SK-N-SH (cell line): ENCODE measurements at regions not wholly inside any gene's neighbourhood (a gene's known extent, or its start where the extent isn't known, plus 50 kb on each side); places are given as distances from the start of the nearest gene placed in this dataset.

Experiments
- CTCF ChIA-PET: fragments of 300-600, 350-600 bp; formaldehyde crosslinking; extraction: SDS; loops from one replicate; lab custom pipeline; 2021; lab: Yijun Ruan, JAX
- POLR2A ChIA-PET: fragments of 350-600 bp; sonication (Branson Sonifier 250); formaldehyde crosslinking; extraction: SDS; loops from one replicate; lab custom pipeline; 2020; ENCODE audit warnings: antibody characterized with exemption, inconsistent platforms; lab: Yijun Ruan, JAX
- DNase-seq: peaks from one replicate; pipeline ENCODE4 v3.0.0; 2012
- H2AFZ ChIP-seq: fragments of 200-600 bp; sonication (generic); 2 replicates; pipeline ENCODE4 v1.8.1; 2016; ENCODE audit warnings: antibody characterized with exemption, mild to moderate bottlenecking, low read depth
- H3F3A ChIP-seq: fragments of 200-600 bp; sonication (generic); replicated peaks from 2 replicates; pipeline ENCODE3; 2016; ENCODE audit warnings: antibody characterized with exemption, mild to moderate bottlenecking; ENCODE audit not compliant: insufficient read depth
- H3K27ac ChIP-seq, 2 experiments: fragments of 200-500 bp in 1 of 2; fragments of 200-600 bp in 1 of 2; sonication (Bioruptor generic) in 1 of 2; sonication (generic), shearing (Covaris generic) in 1 of 2; 2 replicates each; pipeline versions ENCODE4 v1.5.1 to v1.6.1; 2014 to 2016; ENCODE audit warnings: low read depth in 2 of 2, inconsistent platforms in 1 of 2, low read length in 1 of 2, mild to moderate bottlenecking in 1 of 2, mixed read lengths in 1 of 2
- H3K27me3 ChIP-seq: fragments of 200-600 bp; sonication (generic), shearing (Covaris generic); 2 replicates; pipeline ENCODE4 v1.6.1; 2016; ENCODE audit warnings: mixed run types; ENCODE audit not compliant: insufficient read depth
- H3K36me3 ChIP-seq, 2 experiments: fragments of 200-500 bp in 1 of 2; fragments of 200-600 bp in 1 of 2; sonication (Bioruptor generic) in 1 of 2; sonication (generic) in 1 of 2; replicated peaks in 1 of 2; 2 replicates each; pipeline versions ENCODE3 to v1.5.1; 2014 to 2016; ENCODE audit warnings: low read length in 1 of 2, mild to moderate bottlenecking in 1 of 2; ENCODE audit not compliant: insufficient read depth in 2 of 2, control insufficient read depth in 1 of 2
- H3K4me1 ChIP-seq, 2 experiments: fragments of 200-500 bp in 1 of 2; fragments of 200-600 bp in 1 of 2; sonication (Bioruptor generic) in 1 of 2; sonication (generic), shearing (Covaris generic) in 1 of 2; 2 replicates each; pipeline versions ENCODE4 v1.5.1 to v1.6.1; 2014 to 2016; ENCODE audit warnings: low read depth in 1 of 2, low read length in 1 of 2, mixed run types in 1 of 2; ENCODE audit not compliant: insufficient read depth in 2 of 2, control insufficient read depth in 1 of 2
- H3K4me2 ChIP-seq: fragments of 200-600 bp; sonication (generic), shearing (Covaris generic); 2 replicates; pipeline ENCODE4 v1.6.1; 2017; ENCODE audit warnings: mixed run types
- H3K4me3 ChIP-seq, 2 experiments: fragments of 200-500 bp in 1 of 2; fragments of 200-600 bp in 1 of 2; sonication (Bioruptor generic) in 1 of 2; sonication (generic), shearing (Covaris generic) in 1 of 2; 2 replicates each; pipeline versions ENCODE4 v1.5.1 to v1.8.1; 2014 to 2016; ENCODE audit warnings: low read depth in 2 of 2, inconsistent platforms in 1 of 2, low read length in 1 of 2, mild to moderate bottlenecking in 1 of 2, mixed read lengths in 1 of 2, moderate library complexity in 1 of 2
- H3K79me2 ChIP-seq: fragments of 200-600 bp; sonication (generic); 2 replicates; pipeline ENCODE4 v1.8.1; 2017; ENCODE audit warnings: mild to moderate bottlenecking; ENCODE audit not compliant: insufficient read depth
- H3K9ac ChIP-seq: fragments of 200-600 bp; sonication (generic); 2 replicates; pipeline ENCODE4 v1.6.1; 2017; ENCODE audit warnings: mixed run types
- H3K9me2 ChIP-seq: fragments of 200-600 bp; sonication (generic); 2 replicates; pipeline ENCODE4 v1.6.1; 2017; ENCODE audit warnings: mixed run types
- H3K9me3 ChIP-seq: fragments of 200-600 bp; sonication (generic); 2 replicates; pipeline ENCODE4 v1.6.1; 2017; ENCODE audit warnings: mixed run types, mild to moderate bottlenecking, moderate library complexity
- H4K20me1 ChIP-seq: fragments of 200-600 bp; sonication (generic); 2 replicates; pipeline ENCODE4 v1.6.1; 2017; ENCODE audit warnings: mild to moderate bottlenecking, mixed run types; ENCODE audit not compliant: insufficient read depth
- EP300 ChIP-seq, 2 experiments: IDR thresholded peaks; 2 replicates each; pipeline versions ENCODE4 v1.4.0 to v1.6.1; 2012; ENCODE audit warnings: borderline replicate concordance in 1 of 2, low read depth in 1 of 2, low read length in 1 of 2
- FOXJ3 ChIP-seq: sonication (generic); formaldehyde crosslinking; IDR thresholded peaks from 2 replicates; pipeline ENCODE4 v1.5.1; 2020; ENCODE audit warnings: mild to moderate bottlenecking, missing genetic modification reagents
- JUND ChIP-seq: IDR thresholded peaks from 2 replicates; pipeline ENCODE4 v1.4.0; 2012
- NRF1 ChIP-seq: IDR thresholded peaks from 2 replicates; pipeline ENCODE4 v1.6.1; 2012; ENCODE audit warnings: low read depth, mild to moderate bottlenecking, low read length
- RCOR1 ChIP-seq: fragments of 150-350 bp; IDR thresholded peaks from 2 replicates; pipeline ENCODE4 v1.6.1; 2017; ENCODE audit warnings: antibody characterized with exemption, low read length
- SIN3A ChIP-seq: IDR thresholded peaks from 2 replicates; pipeline ENCODE4 v1.6.1; 2012; ENCODE audit warnings: low read depth, mild to moderate bottlenecking, low read length, moderate library complexity, borderline replicate concordance
- TCF12 ChIP-seq: IDR thresholded peaks from 2 replicates; pipeline ENCODE4 v1.4.0; 2012
- YY1 ChIP-seq: IDR thresholded peaks from 2 replicates; pipeline ENCODE4 v1.4.0; 2012; ENCODE audit warnings: low read depth, mild to moderate bottlenecking
- WGBS: methylation state at CpG from one replicate; pipeline ENCODE4 v1.1.6; 2017; ENCODE audit warnings: low lambda C conversion rate; 5-methylcytosine and 5-hydroxymethylcytosine counted together
- TF ChIP-seq, protein P1 (sequence below): fragments of 200-600 bp; sonication (generic); IDR thresholded peaks from 2 replicates; pipeline ENCODE4 v1.6.1; 2017; ENCODE audit warnings: antibody characterized with exemption, mild to moderate bottlenecking, moderate library complexity

GRCh38 chr1:209382231-209383100, 201.0 kb upstream of the CAMK1G start:
- H3K27me3 ChIP-seq: no peaks in the 10 kb centered on the region
- H3K4me2 ChIP-seq: no peak overlapping the region
- no peaks in the 10 kb centered on the region for H3F3A ChIP-seq
- H3K79me2 ChIP-seq: no peaks in the 10 kb centered on the region
- no peak overlapping the region for H3K27ac ChIP-seq
- no peaks in the 10 kb centered on the region for H3K9me3 ChIP-seq
- H3K4me1 ChIP-seq: peaks cover 9 to 11% of the 10 kb centered on the region in 2 experiments; a peak in 3 of 4 replicates
- no peaks in the 10 kb centered on the region for H3K36me3 ChIP-seq
- no peak overlapping the region for H3K4me3 ChIP-seq
- no peak overlapping the region for H2AFZ ChIP-seq
- H3K9ac ChIP-seq: no peak overlapping the region
- TF ChIP-seq FOXJ3 (CRISPR knock-in tag) (no peak), RCOR1 (no peak), SIN3A (no peak), TCF12 (no peak), YY1 (peak; percentile 37; the same call in 1 of the 2 replicates), EP300 (IDR thresholded peaks at IDR 0.05; ENCODE audit: borderline replicate concordance in 1 of 2, low read depth in 1 of 2, low read length in 1 of 2) (no peak)
- TF ChIP-seq, protein P1, sequence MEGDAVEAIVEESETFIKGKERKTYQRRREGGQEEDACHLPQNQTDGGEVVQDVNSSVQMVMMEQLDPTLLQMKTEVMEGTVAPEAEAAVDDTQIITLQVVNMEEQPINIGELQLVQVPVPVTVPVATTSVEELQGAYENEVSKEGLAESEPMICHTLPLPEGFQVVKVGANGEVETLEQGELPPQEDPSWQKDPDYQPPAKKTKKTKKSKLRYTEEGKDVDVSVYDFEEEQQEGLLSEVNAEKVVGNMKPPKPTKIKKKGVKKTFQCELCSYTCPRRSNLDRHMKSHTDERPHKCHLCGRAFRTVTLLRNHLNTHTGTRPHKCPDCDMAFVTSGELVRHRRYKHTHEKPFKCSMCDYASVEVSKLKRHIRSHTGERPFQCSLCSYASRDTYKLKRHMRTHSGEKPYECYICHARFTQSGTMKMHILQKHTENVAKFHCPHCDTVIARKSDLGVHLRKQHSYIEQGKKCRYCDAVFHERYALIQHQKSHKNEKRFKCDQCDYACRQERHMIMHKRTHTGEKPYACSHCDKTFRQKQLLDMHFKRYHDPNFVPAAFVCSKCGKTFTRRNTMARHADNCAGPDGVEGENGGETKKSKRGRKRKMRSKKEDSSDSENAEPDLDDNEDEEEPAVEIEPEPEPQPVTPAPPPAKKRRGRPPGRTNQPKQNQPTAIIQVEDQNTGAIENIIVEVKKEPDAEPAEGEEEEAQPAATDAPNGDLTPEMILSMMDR: no peak
- TF ChIP-seq, all 33 proteins: peak for 1
- DNase-seq: no peak
- Histone ChIP-seq H4K20me1 (no peaks in the 10 kb centered on the region), H3K9me2 (no peaks in the 10 kb centered on the region)
- ChIA-PET CTCF (interaction anchor here (3.6 kb wide), 1 partner anchor 28 kb away, joined by 12 read pairs; no protein-coding TSS in a partner anchor), POLR2A (no interaction called here)
- 92% methylated on average over 3 of the region's 3 CpGs for WGBS

GRCh38 chr1:209383422-209383821, 200.1 kb upstream of the CAMK1G start:
- Histone ChIP-seq H4K20me1 (no peaks in the 10 kb centered on the region), H3K9me2 (no peaks in the 10 kb centered on the region), H3K9ac (no peak overlapping the region), H3F3A (peaks cover 2% of the 10 kb centered on the region), H3K27me3 (no peaks in the 10 kb centered on the region), H3K4me3 (no peak overlapping the region), H3K79me2 (no peaks in the 10 kb centered on the region), H3K4me2 (no peak overlapping the region), H3K4me1 (peaks cover 9 to 19% of the 10 kb centered on the region in 2 experiments; a peak in 3 of 4 replicates), H2AFZ (peak overlapping the region; percentile 11; the same call in 1 of the 2 replicates), H3K27ac (peak overlapping the region in 1 of 2 experiments; percentile 83; a peak in 2 of 4 replicates), H3K9me3 (no peaks in the 10 kb centered on the region), H3K36me3 (no peaks in the 10 kb centered on the region)
- TF ChIP-seq NRF1 (no peak), JUND (no peak)
- POLR2A ChIA-PET: no interaction called here
- no peak for DNase-seq
- 95% methylated on average over 4 of the region's 4 CpGs for WGBS
- CTCF ChIA-PET: interaction anchor here (1.7 to 3.6 kb wide), 2 partner anchors 7 to 29 kb away, joined by 5 to 12 read pairs; no protein-coding TSS in a partner anchor
